ENCODE measurements at regions not wholly inside any gene's neighbourhood (a gene's known extent, or its start where the extent isn't known, plus 50 kb on each side); places are given as distances from the start of the nearest gene placed in this dataset.

GRCh38 chr4:57877047-57877458, 766.9 kb upstream of the IGFBP7 start:
- TF ChIP-seq CTCF (IDR thresholded peaks at IDR 0.05) = no peak
- Histone ChIP-seq H3K36me3 (ENCODE audit: control insufficient read depth, insufficient read depth, low read length) (no peaks in the 10 kb centered on the region), H3K4me3 (ENCODE audit: low read length) (no peak overlapping the region), H3K9me3 (ENCODE audit: control insufficient read depth, insufficient read depth, low read length) (no peaks in the 10 kb centered on the region), H3K4me1 (ENCODE audit: control insufficient read depth, insufficient read depth, low read length) (no peaks in the 10 kb centered on the region), H3K27ac (ENCODE audit: low read length) (no peak overlapping the region), H3K27me3 (ENCODE audit: control insufficient read depth, insufficient read depth, low read length) (no peaks in the 10 kb centered on the region)
- peaks cover 0 to 3% of the 10 kb centered on the region in 2 donors for H3K27me3 Mint-ChIP-seq (ENCODE audit: low read depth in 2 of 2)
- no peak overlapping the region for H3K27ac Mint-ChIP-seq
- ATAC-seq (no peak), DNase-seq (no peak)
- H3K9me3 Mint-ChIP-seq = peaks cover 4 to 6% of the 10 kb centered on the region in 2 donors
- H3K36me3 Mint-ChIP-seq = no peaks in the 10 kb centered on the region
- WGBS (ENCODE audit: insufficient coverage) = 86% methylated on average over 3 of the region's 3 CpGs
- H3K4me3 Mint-ChIP-seq = no peak overlapping the region
- H3K4me1 Mint-ChIP-seq = no peaks in the 10 kb centered on the region
- intact Hi-C loops (cut with micrococcal nuclease) = no loop called here

GRCh38 chr4:57875829-57876392, 765.7 kb upstream of the IGFBP7 start:
- H3K9me3 Mint-ChIP-seq = peaks cover 0 to 4% of the 10 kb centered on the region in 2 donors
- Histone ChIP-seq H3K4me1 (ENCODE audit: control insufficient read depth, insufficient read depth, low read length) (no peaks in the 10 kb centered on the region), H3K9me3 (ENCODE audit: control insufficient read depth, insufficient read depth, low read length) (no peaks in the 10 kb centered on the region), H3K27me3 (ENCODE audit: control insufficient read depth, insufficient read depth, low read length) (no peaks in the 10 kb centered on the region), H3K27ac (ENCODE audit: low read length) (no peak overlapping the region), H3K36me3 (ENCODE audit: control insufficient read depth, insufficient read depth, low read length) (no peaks in the 10 kb centered on the region), H3K4me3 (ENCODE audit: low read length) (no peak overlapping the region)
- DNase-seq (no peak), ATAC-seq (no peak)
- no peak overlapping the region for H3K27ac Mint-ChIP-seq
- no peak for TF ChIP-seq CTCF (IDR thresholded peaks at IDR 0.05)
- no peaks in the 10 kb centered on the region for H3K36me3 Mint-ChIP-seq
- WGBS (ENCODE audit: insufficient coverage) = 85% methylated on average over 2 of the region's 2 CpGs
- no peak overlapping the region for H3K4me3 Mint-ChIP-seq
- H3K4me1 Mint-ChIP-seq = no peaks in the 10 kb centered on the region
- intact Hi-C loops (cut with micrococcal nuclease) = no loop called here
- H3K27me3 Mint-ChIP-seq (ENCODE audit: low read depth in 2 of 2) = no peaks in the 10 kb centered on the region

- Mint-ChIP-seq H3K9me3 (peaks cover 0 to 2% of the 10 kb centered on the region in 2 donors), H3K4me3 (no peak overlapping the region), H3K4me1 (peaks cover 10 to 11% of the 10 kb centered on the region in 2 donors), H3K36me3 (no peaks in the 10 kb centered on the region), H3K27me3 (ENCODE audit: low read depth in 2 of 2) (no peaks in the 10 kb centered on the region), H3K27ac (no peak overlapping the region)
- no peak overlapping the region for H3K27ac ChIP-seq (ENCODE audit: low read length)
- DNase-seq = no peak
- H3K9me3 ChIP-seq (ENCODE audit: control insufficient read depth, insufficient read depth, low read length) = no peaks in the 10 kb centered on the region
- TF ChIP-seq CTCF (IDR thresholded peaks at IDR 0.05) = no peak
- no peak for ATAC-seq
- no peak overlapping the region for H3K4me3 ChIP-seq (ENCODE audit: low read length)
- H3K27me3 ChIP-seq (ENCODE audit: control insufficient read depth, insufficient read depth, low read length) = no peaks in the 10 kb centered on the region
- WGBS (ENCODE audit: insufficient coverage) = no CpG with 5 or more reads among the region's 2 CpGs
- H3K36me3 ChIP-seq (ENCODE audit: control insufficient read depth, insufficient read depth, low read length) = no peaks in the 10 kb centered on the region
- H3K4me1 ChIP-seq (ENCODE audit: control insufficient read depth, insufficient read depth, low read length) = peaks cover 2% of the 10 kb centered on the region
- intact Hi-C loops (cut with micrococcal nuclease) = no loop called here
Observed at GRCh38 chr4:57866468-57867171, 756.4 kb upstream of the IGFBP7 start.

All from natural killer cell (primary cell).